ELR (cell line): ENCODE measurements at regions not wholly inside any gene's neighbourhood (a gene's known extent, or its start where the extent isn't known, plus 50 kb on each side); places are given as distances from the start of the nearest gene placed in this dataset.
"Not testable (repeated sequence)": the region's sequence is repeated elsewhere in the genome, so short reads cannot be mapped to it uniquely, and the experiment has no call there.

Experiments used
- DNase-seq: peaks from one replicate; pipeline ENCODE4 v3.0.0-alpha.2; 2015; ENCODE audit warnings: low read depth

- no peak for DNase-seq
Observed at GRCh38 chr5:24265306-24265705, 379.5 kb downstream of the CDH10 start.

GRCh38 chr5:24268482-24269056 lies 376.2 kb downstream of the CDH10 start:
- no peak for DNase-seq

GRCh38 chr5:24271702-24272118 lies 373.1 kb downstream of the CDH10 start:
- not testable (repeated sequence) for DNase-seq

- DNase-seq, result no peak
Observed at GRCh38 chr5:24272741-24273140, 372.0 kb downstream of the CDH10 start.

- no peak for DNase-seq
Observed at GRCh38 chr5:24280215-24280614, 364.6 kb downstream of the CDH10 start.

- DNase-seq, result no peak
Observed at GRCh38 chr5:24281818-24282217, 363.0 kb downstream of the CDH10 start.

- DNase-seq, result no peak
Observed at GRCh38 chr5:24289582-24290335, 355.0 kb downstream of the CDH10 start.

GRCh38 chr5:24290536-24290935 lies 354.2 kb downstream of the CDH10 start:
- no peak for DNase-seq

GRCh38 chr5:24291916-24292315 lies 352.9 kb downstream of the CDH10 start:
- DNase-seq, result no peak

GRCh38 chr5:24294333-24294732 lies 350.4 kb downstream of the CDH10 start:
- no peak for DNase-seq

GRCh38 chr5:24314106-24314505 lies 330.7 kb downstream of the CDH10 start:
- DNase-seq, result no peak

GRCh38 chr5:24320643-24321042 lies 324.1 kb downstream of the CDH10 start:
- DNase-seq, result no peak

- no peak for DNase-seq
Observed at GRCh38 chr5:24325306-24325832, 319.4 kb downstream of the CDH10 start.

- no peak for DNase-seq
Observed at GRCh38 chr5:24331531-24331930, 313.2 kb downstream of the CDH10 start.

- no peak for DNase-seq
Observed at GRCh38 chr5:24347158-24347557, 297.6 kb downstream of the CDH10 start.

GRCh38 chr5:24351285-24351684 lies 293.5 kb downstream of the CDH10 start:
- no peak for DNase-seq

- DNase-seq, result no peak
Observed at GRCh38 chr5:24353016-24353415, 291.8 kb downstream of the CDH10 start.

GRCh38 chr5:24353611-24354010 lies 291.2 kb downstream of the CDH10 start:
- DNase-seq, result no peak

- DNase-seq, result no peak
Observed at GRCh38 chr5:24363789-24364481, 280.8 kb downstream of the CDH10 start.

GRCh38 chr5:24364711-24365110 lies 280.1 kb downstream of the CDH10 start:
- DNase-seq, result no peak

GRCh38 chr5:24365406-24365805 lies 279.4 kb downstream of the CDH10 start:
- DNase-seq, result no peak

GRCh38 chr5:24367216-24367615 lies 277.6 kb downstream of the CDH10 start:
- DNase-seq, result no peak

GRCh38 chr5:24368115-24368514 lies 276.7 kb downstream of the CDH10 start:
- no peak for DNase-seq
